ENCODE measurements at regions not wholly inside any gene's neighbourhood (a gene's known extent, or its start where the extent isn't known, plus 50 kb on each side); places are given as distances from the start of the nearest gene placed in this dataset.

DNA sequence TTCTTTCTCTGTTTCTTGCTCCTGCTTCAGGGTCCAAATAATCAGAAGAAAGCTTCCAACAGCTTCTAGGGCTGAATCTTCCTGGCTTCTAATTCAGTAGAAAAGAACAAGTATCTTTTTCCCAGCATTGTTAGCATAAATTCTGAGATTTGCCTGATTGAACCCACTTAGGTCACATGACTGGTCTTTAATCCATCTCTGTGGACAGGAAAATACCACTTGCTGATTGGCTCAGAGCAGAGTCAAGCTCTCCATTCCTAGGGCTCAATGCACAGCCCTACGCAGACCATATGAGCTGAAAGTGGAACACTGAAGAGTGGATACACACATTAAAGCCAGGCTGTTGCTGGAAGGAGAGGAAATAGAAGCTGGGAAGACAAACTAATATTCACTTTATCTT lies 99.6 kb upstream of the RPL34 start:
- no peak for DNase-seq

DNA sequence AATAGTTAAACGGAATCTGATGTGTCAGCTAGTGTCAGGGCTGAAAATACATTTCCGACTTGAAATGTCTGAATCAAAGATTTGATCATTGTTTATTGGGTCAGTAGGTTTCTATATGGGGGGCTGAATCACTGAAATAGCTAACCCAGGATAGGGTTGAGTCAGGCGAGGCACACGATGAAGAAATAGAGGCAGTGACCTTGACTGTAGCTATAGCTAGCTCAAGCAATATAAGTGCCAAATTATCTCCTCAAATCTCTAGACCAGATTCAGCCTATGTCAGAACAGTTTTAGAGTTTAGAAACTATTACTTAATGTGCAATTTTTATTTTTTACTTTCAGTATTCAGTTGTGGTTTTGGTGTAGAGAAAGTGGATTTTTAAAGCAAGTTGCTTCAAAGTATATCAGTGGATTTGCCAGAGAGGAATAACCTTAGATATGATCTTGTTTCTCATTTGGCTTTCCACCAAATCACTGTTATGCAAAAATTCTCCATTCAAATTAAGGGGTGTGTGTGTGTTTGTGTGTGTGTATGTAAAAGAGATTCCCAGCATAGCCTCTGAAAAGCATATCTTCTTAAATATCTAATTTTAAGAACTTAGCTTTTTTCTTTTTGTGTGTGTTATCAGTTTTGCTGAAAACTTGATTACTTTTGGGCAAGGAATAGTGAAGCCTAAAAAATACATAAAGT lies 100.3 kb upstream of the RPL34 start:
- no peak for DNase-seq

DNA sequence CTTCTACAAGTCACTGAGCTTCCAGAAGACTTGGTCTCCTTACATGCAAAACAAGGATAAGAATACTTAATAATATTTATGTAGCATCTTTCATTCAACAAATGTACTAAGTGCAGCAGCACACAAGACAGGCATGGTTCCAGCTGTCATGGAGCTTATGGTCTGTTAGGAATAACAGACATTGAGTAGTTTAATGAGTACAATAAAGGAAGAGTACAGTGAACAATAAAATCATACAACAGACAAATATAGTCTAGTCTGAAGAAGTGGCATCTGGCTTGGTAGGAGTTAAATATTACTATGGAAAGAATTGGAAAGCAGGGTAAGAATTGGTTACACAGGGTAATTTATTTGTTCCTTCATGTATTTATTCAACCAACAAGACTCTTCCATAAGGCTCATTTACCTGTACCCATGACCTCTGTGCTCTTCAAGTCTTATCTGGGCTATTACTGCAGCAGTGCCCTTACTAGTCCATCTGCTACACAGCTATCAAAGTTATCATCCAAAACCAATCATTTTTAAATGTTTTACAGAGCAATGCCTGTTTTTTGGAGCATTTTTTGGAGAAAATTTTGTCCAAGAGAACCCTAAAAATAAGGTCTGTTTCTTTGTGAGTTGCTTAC lies 101.1 kb upstream of the RPL34 start:
- no peak for DNase-seq

DNA sequence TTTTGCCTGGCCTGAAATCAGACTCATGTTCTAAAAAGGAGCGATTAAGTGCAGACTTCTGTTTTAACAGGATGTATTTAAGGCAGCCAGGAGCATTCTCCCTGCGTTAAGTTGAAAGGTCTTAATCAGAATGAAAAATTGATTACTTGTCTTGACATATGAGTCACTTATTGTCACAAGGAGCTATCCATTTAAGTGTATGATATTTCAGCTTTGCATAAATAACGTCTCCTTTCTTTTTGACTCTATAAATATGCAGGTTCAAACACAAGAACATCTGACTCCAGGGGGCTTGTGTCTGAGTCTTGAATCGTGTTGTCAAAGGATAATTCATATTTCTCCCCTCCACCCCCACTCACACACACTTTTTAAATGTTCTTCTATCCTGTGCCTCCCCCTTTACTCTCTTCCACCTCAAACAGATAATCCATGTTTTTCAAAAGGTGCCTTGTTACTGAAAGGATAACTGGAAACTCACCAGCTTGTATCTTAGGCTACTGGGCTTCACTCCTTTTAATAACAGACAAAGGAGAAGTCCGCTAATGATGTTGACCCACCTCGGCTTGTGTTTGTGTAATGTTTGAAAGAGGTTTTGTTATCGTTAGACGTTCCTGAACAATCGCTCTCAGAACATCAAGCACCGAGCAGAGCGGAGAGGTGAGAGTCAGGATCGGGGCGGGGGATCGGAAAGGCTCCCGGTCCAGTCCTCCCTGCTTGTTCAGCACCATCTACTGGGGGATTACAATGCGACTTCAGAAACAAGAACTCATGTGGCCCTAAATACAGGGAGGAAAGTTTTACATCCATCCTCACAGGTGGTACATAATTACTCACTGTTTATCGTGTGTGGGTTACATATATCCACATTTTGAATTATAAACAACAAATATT lies 107.5 kb upstream of the RPL34 start:
- peak; percentile 61 for DNase-seq

DNA sequence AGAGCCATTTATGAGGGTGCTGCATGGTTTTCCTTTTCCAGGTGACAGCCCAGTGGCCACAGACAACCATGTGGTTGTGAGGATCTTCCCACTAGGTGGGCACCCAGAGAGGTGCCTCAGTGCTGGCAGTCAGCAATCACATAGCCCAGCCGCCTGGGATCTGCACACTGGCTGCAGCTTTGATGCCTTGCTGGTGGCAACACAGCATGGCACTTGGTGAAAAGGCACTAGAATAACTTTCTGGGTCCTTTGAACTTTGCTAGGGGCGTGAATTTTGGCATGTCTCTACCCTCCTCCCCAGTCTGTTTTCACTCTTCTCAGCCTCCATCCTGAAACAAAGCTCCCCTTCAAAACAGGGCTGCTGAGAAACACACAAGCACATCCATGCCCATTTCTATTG lies 108.8 kb upstream of the RPL34 start:
- DNase-seq, result no peak

DNA sequence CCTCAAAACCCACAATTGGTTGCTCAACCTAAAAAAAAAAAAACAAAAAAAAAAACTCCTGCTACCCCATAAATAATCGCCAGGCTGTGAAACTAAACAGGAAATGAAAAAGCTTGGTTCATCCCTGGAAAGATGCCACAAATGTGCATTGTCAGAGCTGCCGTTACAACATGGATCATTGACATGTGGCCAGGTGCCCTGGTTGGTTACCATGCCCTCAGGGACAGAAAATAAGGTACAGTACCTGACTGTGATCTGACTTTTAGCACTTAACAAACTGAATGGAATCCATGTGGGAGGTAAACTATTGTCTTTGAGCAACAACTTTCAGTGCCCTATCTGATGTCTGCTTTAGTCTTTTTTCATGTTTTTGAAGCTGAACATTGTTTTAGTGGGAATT lies 118.0 kb upstream of the RPL34 start:
- DNase-seq, result no peak

DNA sequence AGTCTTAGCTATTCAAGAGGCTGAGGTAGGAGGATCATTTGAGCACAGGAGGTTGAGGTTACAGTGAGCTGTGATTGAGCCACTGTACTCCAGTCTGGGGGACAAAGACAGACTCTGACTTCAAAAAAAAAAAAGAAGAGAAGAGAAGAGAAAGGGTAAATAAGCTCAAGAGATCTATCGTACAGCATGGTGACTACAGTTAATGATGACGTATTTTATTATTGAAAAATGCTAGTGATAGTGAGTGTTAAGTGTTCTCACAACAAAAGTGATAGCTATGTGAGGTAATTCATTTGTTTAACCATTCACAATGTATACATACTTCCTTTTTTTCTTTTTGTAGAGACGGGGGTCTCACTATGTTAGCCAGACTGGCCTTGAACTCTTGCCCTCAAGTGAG lies 121.5 kb upstream of the RPL34 start:
- no peak for DNase-seq

DNA sequence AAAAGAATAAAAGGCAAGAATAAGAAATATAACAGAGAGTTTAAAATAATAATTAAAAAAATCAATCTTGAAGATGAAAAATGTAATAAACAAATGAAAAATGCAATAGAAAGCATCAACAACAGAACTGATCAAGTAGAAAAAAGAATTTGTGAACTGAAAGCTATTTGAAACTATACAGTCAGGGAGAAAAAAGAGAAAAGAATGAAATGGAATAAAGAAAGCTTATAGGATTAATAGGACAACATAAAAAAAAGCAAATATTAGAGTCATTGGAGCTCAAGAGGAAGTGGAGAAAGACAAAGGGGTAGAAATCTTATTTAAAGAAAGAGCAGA lies 126.8 kb upstream of the RPL34 start:
- DNase-seq, result no peak

DNA sequence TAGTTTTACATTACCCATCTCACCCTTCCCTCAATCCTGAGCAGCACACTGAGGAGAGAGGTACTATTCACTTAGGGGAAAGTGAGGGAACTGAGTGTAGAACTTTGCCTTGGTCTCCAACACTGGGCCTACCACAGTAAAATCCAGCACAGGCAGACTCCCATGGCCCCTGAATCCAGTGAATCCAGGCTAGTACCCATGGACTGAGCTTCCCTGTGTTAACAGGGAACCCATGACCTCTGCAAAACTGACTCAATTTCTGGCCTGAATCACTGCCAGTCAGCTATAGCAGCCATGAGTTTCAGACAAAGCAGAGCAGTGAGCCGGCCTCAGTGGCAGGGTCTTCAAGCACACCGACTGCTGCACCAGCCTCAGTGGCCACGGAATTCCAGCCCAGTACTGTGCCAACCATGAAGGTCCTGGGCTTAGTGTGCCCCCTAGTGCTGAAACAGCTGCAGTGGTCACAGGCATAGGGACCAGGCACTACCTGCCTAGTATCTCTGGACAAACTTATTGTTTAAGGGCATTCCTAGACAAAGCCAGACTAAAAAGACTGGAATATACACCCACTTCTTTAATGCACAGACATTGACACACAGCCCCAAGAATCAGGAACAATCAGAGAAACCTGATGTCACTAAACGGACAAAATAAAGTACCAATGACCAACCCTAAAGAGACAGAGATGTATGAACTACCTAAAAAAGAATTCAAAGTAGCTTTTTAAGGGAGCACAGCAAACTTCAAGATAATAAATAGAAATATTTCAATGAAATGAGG lies 127.4 kb upstream of the RPL34 start:
- DNase-seq, result no peak

DNA sequence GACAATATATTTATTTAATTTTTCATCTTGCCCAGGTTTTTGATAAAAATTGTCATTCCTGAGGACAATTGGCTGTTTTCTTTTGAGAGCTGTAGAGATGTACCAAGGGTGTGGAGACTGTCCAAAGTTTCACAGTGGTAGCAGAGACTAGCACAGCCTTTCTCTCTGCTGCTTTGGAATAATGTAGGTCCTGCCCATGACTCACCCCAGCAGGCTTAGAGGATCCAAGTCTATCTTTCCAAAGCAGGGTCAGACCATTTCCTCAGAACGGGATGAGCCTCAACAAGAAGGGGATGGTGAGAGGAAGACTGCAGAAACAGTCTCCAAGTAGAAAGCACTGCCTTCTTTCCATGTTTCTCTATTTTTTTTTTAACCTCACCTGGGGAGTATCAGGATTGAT lies 131.5 kb upstream of the RPL34 start:
- no peak for DNase-seq

DNA sequence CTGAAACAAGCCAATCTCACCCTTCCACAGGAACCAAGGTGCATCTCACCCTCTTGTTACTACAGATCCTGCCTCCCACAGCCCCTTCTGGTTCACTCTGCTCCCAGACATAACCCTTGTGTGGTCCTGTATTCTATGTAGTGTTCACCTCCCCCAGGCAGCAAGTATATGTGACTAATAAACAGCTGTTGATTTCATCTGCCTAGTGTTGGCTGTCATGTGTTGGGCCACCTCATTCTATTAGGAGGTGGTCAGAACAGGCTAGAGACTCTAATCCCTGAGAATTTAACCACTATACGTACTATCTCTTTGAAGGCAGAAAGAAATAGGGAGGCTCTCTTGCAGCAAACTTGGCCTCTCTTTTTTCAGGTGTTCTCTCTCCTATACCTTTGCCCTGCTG lies 134.3 kb upstream of the RPL34 start:
- DNase-seq, result no peak

DNA sequence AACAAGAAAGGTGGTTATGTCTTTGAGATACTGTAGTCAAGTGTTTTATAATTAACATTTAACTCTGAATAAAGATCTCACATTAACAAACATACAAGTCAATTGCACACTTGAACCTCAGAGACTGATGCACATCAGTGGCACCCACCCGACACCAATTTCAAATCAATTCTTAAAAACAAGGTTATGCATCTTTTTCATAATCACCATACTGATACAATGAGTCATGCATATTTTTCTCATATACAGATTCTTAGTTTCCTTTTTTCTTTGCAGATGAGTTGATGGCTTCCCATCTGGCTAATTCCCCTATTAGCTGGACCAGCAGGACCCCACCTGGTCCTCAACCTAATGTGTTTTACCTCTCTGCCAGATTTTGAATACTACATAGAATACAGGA lies 136.2 kb upstream of the RPL34 start:
- no peak for DNase-seq

DNA sequence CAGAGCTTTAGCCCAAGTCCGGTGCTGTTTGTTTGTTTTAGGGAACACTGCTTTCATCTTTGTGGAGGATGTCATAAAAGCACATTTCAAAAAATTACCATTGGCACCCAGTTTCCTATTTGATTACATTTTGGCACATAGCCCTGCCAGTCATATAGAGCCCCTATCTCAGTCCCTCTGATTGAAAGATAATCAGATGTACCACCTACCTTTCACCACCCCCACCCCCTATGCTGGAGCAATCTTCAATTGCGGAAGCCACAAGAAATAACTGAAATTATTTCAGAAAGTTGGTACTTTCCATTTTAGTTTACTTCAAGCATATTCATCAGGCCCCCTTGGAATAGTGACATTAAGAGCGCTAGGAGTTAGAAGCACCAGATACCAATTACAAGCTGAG lies 136.7 kb upstream of the RPL34 start:
- DNase-seq, result no peak

DNA sequence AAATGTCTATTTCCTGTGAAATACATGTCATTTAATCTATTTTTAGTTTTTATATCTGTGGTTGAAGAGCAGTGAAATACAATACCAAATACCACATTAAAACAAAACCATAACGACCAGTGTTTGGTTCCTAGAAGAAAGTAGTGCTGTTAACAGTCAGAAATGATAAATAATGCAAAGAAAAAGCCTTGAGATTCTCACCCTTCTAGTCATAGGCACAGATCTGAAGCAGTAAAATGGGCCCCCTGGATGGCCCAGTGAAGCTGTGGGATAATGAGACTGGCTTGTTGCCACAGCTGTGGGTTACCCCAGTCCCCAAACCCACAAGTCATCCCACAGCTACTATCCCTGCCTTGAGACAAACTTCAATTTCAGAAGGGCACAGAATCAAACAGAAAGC lies 137.3 kb upstream of the RPL34 start:
- no peak for DNase-seq

DNA sequence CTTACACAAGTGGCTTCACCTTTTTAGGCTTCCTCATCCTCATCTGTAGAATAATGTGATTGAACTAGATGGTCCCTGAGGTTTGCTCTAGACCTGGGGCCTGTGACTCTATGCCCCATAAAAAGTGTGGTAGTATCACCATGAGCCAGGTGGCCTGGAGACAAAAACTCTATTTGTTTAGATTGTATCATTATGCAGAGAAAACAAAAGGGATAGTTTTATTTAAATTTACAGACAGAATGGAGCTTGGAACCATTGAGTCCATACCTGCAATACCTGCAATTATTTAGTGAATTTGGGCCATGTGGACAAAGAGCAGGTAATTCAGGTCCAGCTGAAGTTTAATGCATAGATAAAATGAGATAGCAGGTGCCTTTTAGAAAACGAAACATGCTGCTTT lies 139.5 kb upstream of the RPL34 start:
- no peak for DNase-seq

DNA sequence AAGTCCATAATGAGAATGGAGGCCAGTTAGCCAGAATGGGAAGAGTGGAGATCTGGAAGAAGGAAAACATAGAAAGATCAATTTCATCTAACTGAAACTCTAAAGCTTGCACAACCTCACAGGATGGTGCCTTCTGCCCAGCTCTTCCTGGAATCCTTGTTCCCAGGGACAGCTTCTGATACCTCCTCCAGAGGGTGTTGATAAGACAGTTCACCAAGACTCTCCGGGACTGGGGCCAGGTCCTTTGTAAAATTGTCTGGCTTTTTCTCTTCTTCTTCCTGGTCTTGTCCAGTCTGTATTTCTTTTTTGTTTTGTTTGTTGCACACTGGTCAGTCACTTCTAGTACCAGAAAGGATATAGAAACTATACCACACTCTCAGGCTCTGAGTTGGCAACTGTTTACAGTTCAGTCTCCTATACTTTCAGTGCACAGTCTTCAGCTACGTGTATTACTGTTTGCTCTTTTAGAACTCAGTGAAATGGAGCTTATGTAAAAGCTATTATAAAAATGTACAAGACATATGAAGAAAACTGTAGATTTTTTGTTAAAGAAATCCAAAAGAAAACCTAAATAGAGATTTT lies 142.8 kb upstream of the RPL34 start:
- no peak for DNase-seq

DNA sequence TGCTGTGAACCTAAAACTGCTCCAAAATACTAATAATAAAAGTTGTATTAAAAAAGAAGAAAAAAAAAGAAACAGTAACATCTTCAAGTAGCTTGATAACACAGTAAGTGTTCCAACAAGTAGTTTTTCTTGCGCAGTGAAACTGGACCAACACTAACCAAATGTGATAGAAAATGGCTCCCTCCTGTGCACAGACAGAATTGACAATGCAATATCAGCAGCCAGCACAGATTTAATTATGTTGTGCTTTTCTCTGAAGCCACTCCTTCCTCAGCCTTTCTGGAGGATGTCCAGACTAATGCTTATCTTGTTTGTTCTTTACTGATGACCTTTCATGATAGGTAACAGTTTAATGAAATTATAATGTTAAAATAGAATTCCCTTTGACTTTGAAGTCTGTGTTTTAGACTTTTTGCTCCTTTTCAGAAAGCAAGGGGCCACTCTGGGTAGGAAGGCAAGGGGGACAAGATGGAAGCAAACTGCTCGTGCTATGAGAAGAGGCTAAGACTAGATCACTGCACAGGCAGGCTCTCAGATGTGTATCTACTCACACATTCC lies 147.1 kb upstream of the RPL34 start:
- DNase-seq, result no peak

DNA sequence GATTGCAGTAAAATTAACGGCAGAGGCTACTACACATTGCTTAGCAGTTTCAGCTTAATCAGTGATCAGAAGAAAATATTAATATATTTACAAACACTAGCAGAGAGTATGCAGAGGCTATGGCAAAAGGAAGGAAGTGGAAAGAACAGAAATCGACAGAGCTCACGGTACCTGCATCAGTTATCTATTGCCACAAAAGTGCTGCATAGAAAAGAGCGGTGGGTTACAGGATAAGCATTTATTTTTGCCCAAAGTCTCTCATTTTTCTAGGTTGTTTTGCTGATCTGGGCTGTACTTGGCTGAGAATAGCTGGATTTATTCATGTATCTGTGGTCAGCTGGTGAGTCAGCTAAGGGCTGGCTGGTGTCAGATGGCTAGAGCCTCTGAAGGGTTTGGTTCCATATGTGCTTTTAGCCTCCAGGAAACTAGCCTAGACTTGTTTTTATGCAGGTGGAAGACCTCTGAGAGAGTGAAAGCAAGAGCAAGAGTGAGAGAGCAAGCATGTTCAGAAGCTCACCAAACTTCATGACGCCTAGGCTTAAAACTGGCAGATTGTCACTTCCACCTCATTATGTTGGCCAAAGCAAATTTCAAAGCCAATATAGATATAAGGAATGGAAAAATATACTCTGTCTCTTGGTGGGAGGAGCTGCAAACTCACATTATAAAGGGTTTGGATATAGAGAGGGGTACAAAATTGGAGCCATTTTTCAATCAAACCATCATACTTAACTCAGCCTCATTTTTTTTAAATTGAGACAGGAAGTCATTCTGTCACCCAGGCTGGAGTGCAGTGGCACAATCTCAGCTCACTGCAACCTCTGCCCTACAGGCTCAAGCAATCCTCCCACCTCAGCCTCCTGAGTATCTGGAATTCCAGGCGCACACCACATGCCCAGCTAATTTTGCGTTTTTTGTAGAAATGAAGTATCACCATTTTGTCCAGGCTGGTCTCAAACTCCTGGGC lies 153.2 kb upstream of the RPL34 start:
- DNase-seq, result no peak

DNA sequence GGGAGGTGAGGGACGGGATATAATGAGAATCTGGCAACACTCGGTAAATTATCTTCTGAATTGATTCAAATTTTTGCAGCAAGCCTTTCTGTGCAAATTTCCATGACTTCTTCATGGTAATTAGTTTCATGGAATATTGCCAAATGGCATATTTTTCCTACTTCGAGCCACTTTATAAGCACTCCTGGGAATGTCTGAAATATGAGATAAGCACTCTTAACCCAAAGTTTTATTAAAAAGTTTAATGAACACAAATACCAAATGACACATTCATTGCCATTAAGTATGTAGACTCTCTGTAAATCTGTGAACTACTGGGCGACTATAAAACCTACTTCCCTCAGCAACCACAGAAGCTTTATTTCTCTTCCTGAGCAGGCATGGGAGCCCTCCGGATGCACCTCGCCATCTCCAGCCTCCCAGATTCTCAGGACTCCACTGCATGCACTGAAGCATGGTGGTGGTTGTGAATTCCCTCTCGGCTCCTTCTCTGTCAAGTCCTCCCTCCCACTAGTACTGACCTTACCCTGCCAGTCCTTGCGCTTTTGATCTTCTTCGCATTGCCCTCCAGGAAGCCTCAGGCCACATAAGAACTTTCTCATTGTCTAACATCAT lies 154.4 kb upstream of the RPL34 start:
- DNase-seq, result no peak

DNA sequence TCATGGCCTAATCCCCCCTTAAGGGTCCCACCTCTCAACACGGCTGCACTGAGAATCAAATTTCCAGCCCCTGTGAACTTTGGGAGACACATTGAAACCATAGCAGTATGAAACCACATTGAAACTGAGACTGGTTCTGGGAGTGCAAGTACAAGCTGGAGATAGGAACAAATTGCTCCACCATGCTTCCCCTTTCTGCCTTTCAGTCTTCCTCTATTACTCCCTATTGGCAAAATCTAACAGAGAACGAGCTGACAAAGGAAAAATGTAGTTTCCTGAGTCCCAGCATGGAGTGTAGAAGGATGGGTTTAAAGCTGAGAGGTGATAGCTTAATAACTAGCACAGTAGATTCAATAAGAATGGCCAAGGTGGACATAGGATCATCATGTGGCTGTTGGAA lies 161.7 kb upstream of the RPL34 start:
- no peak for DNase-seq

DNA sequence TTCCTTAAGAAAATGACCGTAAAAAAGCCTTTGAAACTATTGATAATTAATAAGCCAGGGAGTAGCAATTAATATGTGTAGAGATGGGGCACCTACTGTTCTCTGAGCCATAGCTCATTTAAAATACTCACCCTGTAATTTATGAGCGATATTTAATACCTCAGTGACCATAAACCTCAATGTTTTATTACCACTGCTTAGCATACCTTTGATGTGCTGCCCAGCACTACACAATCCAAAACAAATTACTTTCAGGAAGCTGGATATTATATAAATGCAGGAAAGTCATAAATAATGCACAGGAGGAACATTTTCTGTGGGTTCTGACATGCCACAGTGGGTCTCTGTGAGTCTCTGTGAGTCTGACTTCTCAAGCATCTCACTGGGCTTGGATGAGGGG lies 166.1 kb upstream of the RPL34 start:
- no peak for DNase-seq
